ENCODE measurements at regions not wholly inside any gene's neighbourhood (a gene's known extent, or its start where the extent isn't known, plus 50 kb on each side); places are given as distances from the start of the nearest gene placed in this dataset.

- DNase-seq: no peak
Measured at GRCh38 chr11:16685914-16686313, 52.5 kb upstream of the C11orf58 start.

GRCh38 chr11:16678466-16679116 is 59.9 kb upstream of the C11orf58 start:
- no peak for DNase-seq

GRCh38 chr11:16669799-16670415 is 68.5 kb upstream of the C11orf58 start:
- no peak for DNase-seq

- DNase-seq: no peak
Measured at GRCh38 chr11:16632295-16633200, 105.9 kb upstream of the C11orf58 start.

- no peak for DNase-seq
Measured at GRCh38 chr11:16630651-16631050, 107.8 kb upstream of the C11orf58 start.

- DNase-seq: no peak
Measured at GRCh38 chr11:16618431-16618830, 120.0 kb upstream of the C11orf58 start.

- no peak for DNase-seq
Measured at GRCh38 chr11:16615480-16615879, 123.0 kb upstream of the C11orf58 start.

GRCh38 chr11:16613512-16614381 is 124.7 kb upstream of the C11orf58 start:
- peak; percentile 94 for DNase-seq

GRCh38 chr11:16613262-16613511 is 125.3 kb upstream of the C11orf58 start:
- no peak for DNase-seq

GRCh38 chr11:16612566-16613261 is 125.7 kb upstream of the C11orf58 start:
- peak; percentile 70 for DNase-seq

- DNase-seq: peak; percentile 66
Measured at GRCh38 chr11:16611926-16612565, 126.4 kb upstream of the C11orf58 start.

- DNase-seq: no peak
Measured at GRCh38 chr11:16611401-16611921, 127.0 kb upstream of the C11orf58 start.

GRCh38 chr11:16610738-16611388 is 127.6 kb upstream of the C11orf58 start:
- peak; percentile 50 for DNase-seq

GRCh38 chr11:16610213-16610737 is 128.2 kb upstream of the C11orf58 start:
- no peak for DNase-seq

GRCh38 chr11:16609769-16610168 is 128.7 kb upstream of the C11orf58 start:
- peak; percentile 49 for DNase-seq

GRCh38 chr11:16607675-16608644 is 130.5 kb upstream of the C11orf58 start:
- peak; percentile 91 for DNase-seq

GRCh38 chr11:16606784-16607674 is 131.4 kb upstream of the C11orf58 start:
- DNase-seq: peak; percentile 82

Measured in right forelimb (tissue), 1 donor.